ENCODE measurements at regions not wholly inside any gene's neighbourhood (a gene's known extent, or its start where the extent isn't known, plus 50 kb on each side); places are given as distances from the start of the nearest gene placed in this dataset.

GRCh38 chr2:15796167-15796942, 144.0 kb upstream of the MYCN start:
- no peak for DNase-seq

- DNase-seq = no peak
These were observed 143.0 kb upstream of the MYCN start for GRCh38 chr2:15797231-15797938.

GRCh38 chr2:15797939-15798281, 142.4 kb upstream of the MYCN start:
- DNase-seq = no peak

- DNase-seq = no peak
These were observed 141.5 kb upstream of the MYCN start for GRCh38 chr2:15798701-15799431.

GRCh38 chr2:15799432-15799827, 140.9 kb upstream of the MYCN start:
- DNase-seq = no peak

- no peak for DNase-seq
These were observed 139.6 kb upstream of the MYCN start for GRCh38 chr2:15800495-15801329.

GRCh38 chr2:15801439-15801838, 138.9 kb upstream of the MYCN start:
- no peak for DNase-seq

- no peak for DNase-seq
These were observed 138.4 kb upstream of the MYCN start for GRCh38 chr2:15801904-15802303.

GRCh38 chr2:15802657-15803542, 137.4 kb upstream of the MYCN start:
- no peak for DNase-seq

- DNase-seq = no peak
These were observed 136.7 kb upstream of the MYCN start for GRCh38 chr2:15803543-15804245.

- no peak for DNase-seq
These were observed 136.1 kb upstream of the MYCN start for GRCh38 chr2:15804246-15804619.

- no peak for DNase-seq
These were observed 135.7 kb upstream of the MYCN start for GRCh38 chr2:15804691-15805090.

GRCh38 chr2:15805206-15805605, 135.1 kb upstream of the MYCN start:
- DNase-seq = no peak

- DNase-seq = no peak
These were observed 134.6 kb upstream of the MYCN start for GRCh38 chr2:15805772-15806171.

- DNase-seq = no peak
These were observed 133.4 kb upstream of the MYCN start for GRCh38 chr2:15806801-15807417.

GRCh38 chr2:15807418-15808203, 132.7 kb upstream of the MYCN start:
- DNase-seq = no peak

GRCh38 chr2:15808204-15808910, 132.0 kb upstream of the MYCN start:
- DNase-seq = no peak

- DNase-seq = no peak
These were observed 131.4 kb upstream of the MYCN start for GRCh38 chr2:15808944-15809343.

GRCh38 chr2:15809404-15809803, 130.9 kb upstream of the MYCN start:
- no peak for DNase-seq
